Sigmoid colon (tissue), 4 donors: ENCODE measurements at regions not wholly inside any gene's neighbourhood (a gene's known extent, or its start where the extent isn't known, plus 50 kb on each side); places are given as distances from the start of the nearest gene placed in this dataset.

ENCODE experiments used
- EP300 ChIP-seq, 4 donors: sonication (generic); formaldehyde crosslinking; IDR thresholded peaks; one replicate each; pipeline ENCODE4 v1.6.1; 2017; ENCODE audit warnings: antibody characterized with exemption in 4 of 4
- POLR2A ChIP-seq, 2 donors: fragments of 450-650 bp; IDR thresholded peaks; one replicate each; pipeline ENCODE4 v1.6.1; 2016; ENCODE audit warnings: antibody characterized with exemption in 2 of 2, mild to moderate bottlenecking in 2 of 2, moderate library complexity in 2 of 2
- POLR2AphosphoS5 ChIP-seq, 4 donors: sonication (generic); formaldehyde crosslinking; IDR thresholded peaks; one replicate each; pipeline ENCODE4 v1.6.1; 2017; ENCODE audit warnings: antibody characterized with exemption in 4 of 4
- TF ChIP-seq, protein P1 (sequence below), 4 experiments: fragments of 450-650 bp in 3 of 4; fragments of 200-600 bp in 1 of 4; IDR thresholded peaks; one replicate each; pipeline ENCODE4 v1.5.1; 2016 to 2019; ENCODE audit warnings: antibody characterized with exemption in 4 of 4, mild to moderate bottlenecking in 3 of 4, moderate library complexity in 2 of 4

DNA sequence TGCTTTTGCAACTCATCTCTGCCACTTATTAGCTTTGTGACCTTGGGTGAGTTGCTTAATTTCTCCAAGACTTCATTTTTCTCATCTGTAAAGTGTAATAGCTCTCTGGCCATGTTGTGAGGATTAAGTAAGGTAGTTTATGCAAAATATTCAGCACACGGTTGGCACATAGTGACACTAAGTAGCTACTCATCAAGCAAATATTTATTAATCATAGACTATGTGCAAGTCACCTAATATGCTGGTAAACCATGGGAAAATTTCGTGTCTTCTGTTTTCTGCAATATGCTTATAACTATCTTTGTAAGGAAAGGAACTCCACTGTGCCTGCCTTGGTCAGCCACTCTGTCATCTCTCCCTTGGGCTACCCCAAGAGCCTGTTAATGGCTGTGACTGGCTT, 50.3 kb upstream of the EGR2 start:
- TF ChIP-seq, protein P1, sequence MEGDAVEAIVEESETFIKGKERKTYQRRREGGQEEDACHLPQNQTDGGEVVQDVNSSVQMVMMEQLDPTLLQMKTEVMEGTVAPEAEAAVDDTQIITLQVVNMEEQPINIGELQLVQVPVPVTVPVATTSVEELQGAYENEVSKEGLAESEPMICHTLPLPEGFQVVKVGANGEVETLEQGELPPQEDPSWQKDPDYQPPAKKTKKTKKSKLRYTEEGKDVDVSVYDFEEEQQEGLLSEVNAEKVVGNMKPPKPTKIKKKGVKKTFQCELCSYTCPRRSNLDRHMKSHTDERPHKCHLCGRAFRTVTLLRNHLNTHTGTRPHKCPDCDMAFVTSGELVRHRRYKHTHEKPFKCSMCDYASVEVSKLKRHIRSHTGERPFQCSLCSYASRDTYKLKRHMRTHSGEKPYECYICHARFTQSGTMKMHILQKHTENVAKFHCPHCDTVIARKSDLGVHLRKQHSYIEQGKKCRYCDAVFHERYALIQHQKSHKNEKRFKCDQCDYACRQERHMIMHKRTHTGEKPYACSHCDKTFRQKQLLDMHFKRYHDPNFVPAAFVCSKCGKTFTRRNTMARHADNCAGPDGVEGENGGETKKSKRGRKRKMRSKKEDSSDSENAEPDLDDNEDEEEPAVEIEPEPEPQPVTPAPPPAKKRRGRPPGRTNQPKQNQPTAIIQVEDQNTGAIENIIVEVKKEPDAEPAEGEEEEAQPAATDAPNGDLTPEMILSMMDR (IDR thresholded peaks at IDR 0.05) = no peak
- TF ChIP-seq POLR2A (IDR thresholded peaks at IDR 0.05) = no peak
- no peak for TF ChIP-seq POLR2AphosphoS5 (IDR thresholded peaks at IDR 0.05)
- no peak for TF ChIP-seq EP300 (IDR thresholded peaks at IDR 0.05)
